H9 (cell line): ENCODE measurements at regions not wholly inside any gene's neighbourhood (a gene's known extent, or its start where the extent isn't known, plus 50 kb on each side); places are given as distances from the start of the nearest gene placed in this dataset.

Experiments
- DNase-seq: peaks from one replicate; pipeline ENCODE4 v3.0.0-alpha.2; 2017
- H2AFZ ChIP-seq: one replicate; pipeline ENCODE4 v1.6.1; 2013; ENCODE audit warnings: mild to moderate bottlenecking, low read length, control low read depth, moderate library complexity
- H2AK5ac ChIP-seq: 2 replicates; pipeline ENCODE4 v1.6.1; 2013; ENCODE audit warnings: low read length, control low read depth, mixed read lengths; ENCODE audit not compliant: insufficient read length
- H2BK120ac ChIP-seq: one replicate; pipeline ENCODE4 v1.6.1; 2013; ENCODE audit warnings: low read depth, mild to moderate bottlenecking, low read length, control low read depth, inconsistent platforms; ENCODE audit not compliant: poor library complexity, severe bottlenecking
- H2BK12ac ChIP-seq: 2 replicates; pipeline ENCODE4 v1.6.1; 2013; ENCODE audit warnings: low read length, control low read depth, mixed read lengths, low read depth; ENCODE audit not compliant: insufficient read length
- H2BK15ac ChIP-seq: 2 replicates; pipeline ENCODE4 v1.6.1; 2013; ENCODE audit warnings: low read depth, low read length, control low read depth
- H2BK20ac ChIP-seq: one replicate; pipeline ENCODE4 v1.6.1; 2013; ENCODE audit warnings: low read depth, mild to moderate bottlenecking, low read length, control low read depth, inconsistent platforms; ENCODE audit not compliant: poor library complexity, severe bottlenecking
- H2BK5ac ChIP-seq: 2 replicates; pipeline ENCODE4 v1.6.1; 2013; ENCODE audit warnings: low read length, control low read depth, mixed read lengths; ENCODE audit not compliant: insufficient read length
- H3K14ac ChIP-seq: 2 replicates; pipeline ENCODE4 v1.6.1; 2013; ENCODE audit warnings: low read length, control low read depth; ENCODE audit not compliant: insufficient read depth
- H3K18ac ChIP-seq: 2 replicates; pipeline ENCODE4 v1.6.1; 2013; ENCODE audit warnings: low read depth, mild to moderate bottlenecking, mixed read lengths, low read length, control low read depth; ENCODE audit not compliant: insufficient read length
- H3K23ac ChIP-seq: 2 replicates; pipeline ENCODE4 v1.6.1; 2013; ENCODE audit warnings: low read length, control low read depth, mixed read lengths, low read depth; ENCODE audit not compliant: insufficient read length
- H3K23me2 ChIP-seq: 2 replicates; pipeline ENCODE4 v1.6.1; 2013; ENCODE audit warnings: low read depth, mild to moderate bottlenecking, mixed read lengths, low read length, control low read depth; ENCODE audit not compliant: insufficient read length, poor library complexity, severe bottlenecking
- H3K27ac ChIP-seq: 2 replicates; pipeline ENCODE4 v1.5.1; 2013; ENCODE audit warnings: low read length, control low read depth, mixed read lengths, low read depth; ENCODE audit not compliant: insufficient read length
- H3K27me3 ChIP-seq: 2 replicates; pipeline ENCODE4 v1.6.1; 2013; ENCODE audit warnings: low read length, control low read depth, inconsistent platforms; ENCODE audit not compliant: insufficient read depth
- H3K4ac ChIP-seq: 2 replicates; pipeline ENCODE4 v1.6.1; 2013; ENCODE audit warnings: low read depth, mild to moderate bottlenecking, control low read depth, inconsistent platforms, low read length, moderate library complexity
- H3K4me1 ChIP-seq: 2 replicates; pipeline ENCODE4 v1.6.1; 2013; ENCODE audit warnings: low read length, control low read depth, inconsistent platforms; ENCODE audit not compliant: insufficient read depth
- H3K4me2 ChIP-seq: 2 replicates; pipeline ENCODE4 v1.6.1; 2013; ENCODE audit warnings: low read length, control low read depth, mixed read lengths; ENCODE audit not compliant: insufficient read length, insufficient read depth
- H3K56ac ChIP-seq: 2 replicates; pipeline ENCODE4 v1.6.1; 2013; ENCODE audit warnings: low read depth, mild to moderate bottlenecking, mixed read lengths, low read length, control low read depth; ENCODE audit not compliant: insufficient read length
- H3K79me1 ChIP-seq: 2 replicates; pipeline ENCODE4 v1.6.1; 2013; ENCODE audit warnings: low read depth, mild to moderate bottlenecking, moderate library complexity, low read length, control low read depth, inconsistent platforms; ENCODE audit not compliant: insufficient read depth, poor library complexity, severe bottlenecking
- H3K79me2 ChIP-seq: 2 replicates; pipeline ENCODE4 v1.6.1; 2013; ENCODE audit warnings: low read length, control low read depth, inconsistent platforms; ENCODE audit not compliant: insufficient read depth
- H3K9ac ChIP-seq: 2 replicates; pipeline ENCODE4 v1.6.1; 2013; ENCODE audit warnings: low read length, control low read depth, mixed read lengths; ENCODE audit not compliant: insufficient read length; ENCODE audit errors: extremely low read depth
- H3K9me3 ChIP-seq: one replicate; pipeline ENCODE4 v1.6.1; 2013; ENCODE audit warnings: low read depth, low read length, inconsistent platforms; ENCODE audit not compliant: control insufficient read depth
- H3T11ph ChIP-seq: one replicate; pipeline ENCODE4 v1.6.1; 2013; ENCODE audit warnings: mild to moderate bottlenecking, low read length, control low read depth, inconsistent platforms
- H4K20me1 ChIP-seq: one replicate; pipeline ENCODE4 v1.6.1; 2013; ENCODE audit not compliant: control insufficient read depth, insufficient read length, insufficient read depth
- H4K5ac ChIP-seq: 2 replicates; pipeline ENCODE4 v1.6.1; 2013; ENCODE audit warnings: low read depth, mild to moderate bottlenecking, mixed read lengths, low read length, control low read depth; ENCODE audit not compliant: insufficient read length
- H4K8ac ChIP-seq: replicated peaks from 2 replicates; pipeline ENCODE4 v1.6.1; 2013; ENCODE audit warnings: low read length, control low read depth, mixed read lengths, low read depth; ENCODE audit not compliant: insufficient read length
- H4K91ac ChIP-seq: 2 replicates; pipeline ENCODE4 v1.6.1; 2013; ENCODE audit warnings: low read depth, mild to moderate bottlenecking, moderate library complexity, mixed read lengths, low read length, control low read depth; ENCODE audit not compliant: insufficient read length
- H3K27ac Mint-ChIP-seq, 3 experiments: 2 replicates in 2 of 3; 3 replicates in 1 of 3; pipeline ENCODE4 v1.8.0; 2020 to 2021; ENCODE audit warnings: mixed read lengths in 3 of 3, mild to moderate bottlenecking in 1 of 3, moderate library complexity in 1 of 3
- H3K27me3 Mint-ChIP-seq: 2 replicates; pipeline ENCODE4 v1.8.0; 2021; ENCODE audit warnings: low read depth, mild to moderate bottlenecking, moderate library complexity, mixed read lengths
- H3K36me3 Mint-ChIP-seq, 3 experiments: 2 replicates in 2 of 3; 3 replicates in 1 of 3; pipeline ENCODE4 v1.8.0; 2020 to 2021; ENCODE audit warnings: low read depth in 3 of 3, mixed read lengths in 3 of 3; ENCODE audit not compliant: insufficient read depth in 1 of 3
- H3K4me1 Mint-ChIP-seq, 2 experiments: 2 replicates each; pipeline ENCODE4 v1.8.0; 2020; ENCODE audit warnings: mixed read lengths in 2 of 2
- H3K4me3 Mint-ChIP-seq, 2 experiments: 2 replicates in 1 of 2; 3 replicates in 1 of 2; pipeline ENCODE4 v1.8.0; 2020 to 2021; ENCODE audit warnings: mild to moderate bottlenecking in 2 of 2, mixed read lengths in 2 of 2, moderate library complexity in 1 of 2
- H3K9me3 Mint-ChIP-seq, 2 experiments: 2 replicates in 1 of 2; 3 replicates in 1 of 2; pipeline ENCODE4 v1.8.0; 2020; ENCODE audit warnings: mild to moderate bottlenecking in 2 of 2, mixed read lengths in 2 of 2, moderate library complexity in 1 of 2
- CTCF ChIP-seq: fragments of 200-600 bp; sonication (generic); conservative IDR thresholded peaks from 3 replicates; pipeline ENCODE4 v1.8.0; 2021; ENCODE audit warnings: antibody characterized with exemption, mild to moderate bottlenecking
- WGBS: extraction: QIAGEN DNeasy Blood & Tissue Kit; methylation state at CpG from one replicate; pipeline ENCODE4 v1.1.7; 2013; ENCODE audit warnings: missing lambda C conversion rate, low lambda C conversion rate, mixed read lengths; ENCODE audit not compliant: insufficient read length; ENCODE audit errors: extremely low coverage; 5-methylcytosine and 5-hydroxymethylcytosine counted together

- H3K23ac ChIP-seq: no peak overlapping the region
- no peak overlapping the region for H3K4me2 ChIP-seq
- no peak overlapping the region for H2BK5ac ChIP-seq
- no peak overlapping the region for H3K27ac ChIP-seq
- H3K18ac ChIP-seq: no peak overlapping the region
- no peaks in the 10 kb centered on the region for H3K23me2 ChIP-seq
- no peak overlapping the region for H3K14ac ChIP-seq
- H2BK12ac ChIP-seq: no peak overlapping the region
- no peak overlapping the region for H2BK20ac ChIP-seq
- no peaks in the 10 kb centered on the region for H3K9me3 ChIP-seq
- no peak for DNase-seq
- H3K27me3 ChIP-seq: no peaks in the 10 kb centered on the region
- no peak overlapping the region for H2AFZ ChIP-seq
- no peak overlapping the region for H4K8ac ChIP-seq
- H2BK15ac ChIP-seq: no peak overlapping the region
- H3K4ac ChIP-seq: no peak overlapping the region
- no peaks in the 10 kb centered on the region for H3K79me1 ChIP-seq
- no peaks in the 10 kb centered on the region for H3K79me2 ChIP-seq
- H3K27ac Mint-ChIP-seq: no peak overlapping the region; a peak in 1 of 7 replicates
- no peak overlapping the region for H3K9ac ChIP-seq
- H3K36me3 Mint-ChIP-seq: peaks cover 0 to 4% (median 3%) of the 10 kb centered on the region in 3 experiments; a peak in 3 of 7 replicates
- no peak overlapping the region for H2AK5ac ChIP-seq
- H3K9me3 Mint-ChIP-seq: no peaks in the 10 kb centered on the region; a peak in 1 of 5 replicates
- no peak overlapping the region for H3K4me3 Mint-ChIP-seq
- H2BK120ac ChIP-seq: no peak overlapping the region
- no peaks in the 10 kb centered on the region for H4K20me1 ChIP-seq
- H3T11ph ChIP-seq: no peak overlapping the region
- no peak overlapping the region for H3K56ac ChIP-seq
- H4K5ac ChIP-seq: no peak overlapping the region
- no peak overlapping the region for H4K91ac ChIP-seq
- H3K4me1 ChIP-seq: no peaks in the 10 kb centered on the region
- H3K4me1 Mint-ChIP-seq: peaks cover 9 to 10% of the 10 kb centered on the region in 2 experiments; a peak in 3 of 4 replicates
- no CpG with 5 or more reads among the region's 5 CpGs for WGBS
- no peak for TF ChIP-seq CTCF
- H3K27me3 Mint-ChIP-seq: no peaks in the 10 kb centered on the region
These were observed 350.1 kb upstream of the PIK3C3 start for GRCh38 chr18:41604964-41605363.
